GM12878 (cell line): ENCODE measurements at regions not wholly inside any gene's neighbourhood (a gene's known extent, or its start where the extent isn't known, plus 50 kb on each side); places are given as distances from the start of the nearest gene placed in this dataset.

Source experiments
- ATAC-seq: fragments of 200-7000 bp; cut with Tn5 transposase; 3 replicates; pipeline ENCODE4 v1.9.1; 2020; ENCODE audit warnings: mild to moderate bottlenecking, moderate library complexity
- BruUV-seq: library from RNA; stranded (reverse); fragments of 400-500 nt; replicated peaks from 2 replicates; lab custom pipeline; 2021; lab: Mats Ljungman, UMichigan
- CTCF ChIA-PET: fragments of 300-600 bp; sonication (Branson Sonifier 250); formaldehyde crosslinking; extraction: SDS; loops from one replicate; lab custom pipeline; 2021; ENCODE audit warnings: inconsistent platforms; lab: Yijun Ruan, JAX
- POLR2A ChIA-PET: fragments of 350-600 bp; formaldehyde crosslinking; extraction: SDS; loops from one replicate; lab custom pipeline; 2021; ENCODE audit warnings: inconsistent platforms; lab: Charles Lee
- RAD21 ChIA-PET: fragments of 300-600 bp; sonication (Branson Sonifier 250); formaldehyde crosslinking; loops from one replicate; lab custom pipeline; 2023; ENCODE audit warnings: antibody characterized with exemption; ENCODE audit not compliant: unreplicated experiment; lab: Charles Lee
- SMC1A ChIA-PET: fragments of 300-600 bp; sonication (Branson Sonifier 250); formaldehyde crosslinking; loops from one replicate; lab custom pipeline; 2023; ENCODE audit not compliant: unreplicated experiment, uncharacterized antibody; lab: Charles Lee
- DNase-seq: peaks from one replicate; pipeline ENCODE4 v3.0.0-alpha.2; 2011; ENCODE audit warnings: low read depth, low spot score
- FAIRE-seq: peaks from 3 replicates; lab custom pipeline; 2011; peaks lifted over from hg19 to GRCh38; lab: Jason Lieb, UNC
- H2AFZ ChIP-seq: 2 replicates; pipeline ENCODE4 v1.6.0; 2011; ENCODE audit warnings: low read depth, low read length, control low read depth; ENCODE audit not compliant: control insufficient read depth
- H3K27ac ChIP-seq: 2 replicates; pipeline ENCODE4 v1.5.1; 2011; ENCODE audit warnings: control low read depth; ENCODE audit not compliant: control insufficient read depth, insufficient read depth
- H3K27me3 ChIP-seq, 2 experiments: replicated peaks in 1 of 2; 2 replicates each; pipeline versions ENCODE4 v1.6.0 to v1.6.1; 2011; ENCODE audit warnings: low read length in 1 of 2; ENCODE audit not compliant: control insufficient read depth in 2 of 2, insufficient read depth in 2 of 2
- H3K36me3 ChIP-seq, 2 experiments: 2 replicates each; pipeline ENCODE4 v1.5.1; 2011; ENCODE audit warnings: low read length in 1 of 2; ENCODE audit not compliant: control insufficient read depth in 2 of 2, insufficient read depth in 2 of 2
- H3K4me1 ChIP-seq: 2 replicates; pipeline ENCODE4 v1.6.1; 2011; ENCODE audit warnings: mild to moderate bottlenecking, low read length, moderate library complexity, mixed read lengths; ENCODE audit not compliant: control insufficient read depth, insufficient read depth
- H3K4me2 ChIP-seq: 2 replicates; pipeline ENCODE4 v1.6.0; 2011; ENCODE audit warnings: control low read depth; ENCODE audit not compliant: control insufficient read depth, insufficient read depth
- H3K4me3 ChIP-seq: fragments of 200-600 bp; sonication (generic); 2 replicates; pipeline ENCODE4 v1.5.1; 2016
- H3K79me2 ChIP-seq: 2 replicates; pipeline ENCODE4 v1.6.0; 2011; ENCODE audit warnings: low read length; ENCODE audit not compliant: control insufficient read depth, insufficient read depth
- H3K9ac ChIP-seq: 2 replicates; pipeline ENCODE4 v1.8.0; 2011; ENCODE audit warnings: low read length, control low read depth, mixed read lengths; ENCODE audit not compliant: control insufficient read depth, insufficient read depth
- H3K9me3 ChIP-seq: replicated peaks from 3 replicates; pipeline ENCODE4 v1.5.1; 2011; ENCODE audit warnings: mild to moderate bottlenecking, low read length; ENCODE audit not compliant: control insufficient read depth, insufficient read depth
- H4K20me1 ChIP-seq: 2 replicates; pipeline ENCODE4 v1.6.0; 2011; ENCODE audit not compliant: control insufficient read depth, insufficient read depth
- BRCA1 ChIP-seq: IDR thresholded peaks from 2 replicates; pipeline ENCODE4 v1.6.1; 2011; ENCODE audit warnings: low read depth, low read length, improper control_type of control experiment
- CREB1 ChIP-seq: IDR thresholded peaks from 2 replicates; pipeline ENCODE4 v1.6.1; 2012; ENCODE audit warnings: low read depth, mild to moderate bottlenecking, inconsistent platforms
- E2F4 ChIP-seq: IDR thresholded peaks from 2 replicates; pipeline ENCODE4 v1.6.1; 2012; ENCODE audit warnings: low read depth, low read length, improper control_type of control experiment
- EGR1 ChIP-seq, 2 experiments: IDR thresholded peaks; 1 replicate in 1 of 2; 2 replicates in 1 of 2; pipeline ENCODE4 v1.6.1; 2011 to 2012; ENCODE audit warnings: low read depth in 2 of 2, low read length in 2 of 2, borderline replicate concordance in 1 of 2, mild to moderate bottlenecking in 1 of 2, moderate library complexity in 1 of 2
- FOXK2 ChIP-seq: fragments of 450-650 bp; IDR thresholded peaks from 2 replicates; pipeline ENCODE4 v1.6.1; 2017; ENCODE audit warnings: mild to moderate bottlenecking, moderate library complexity
- FOXM1 ChIP-seq: IDR thresholded peaks from 2 replicates; pipeline ENCODE4 v1.6.1; 2012; ENCODE audit warnings: low read depth, mild to moderate bottlenecking, inconsistent platforms, low read length, moderate library complexity
- JUNB ChIP-seq: IDR thresholded peaks from 2 replicates; pipeline ENCODE4 v1.6.1; 2016; ENCODE audit warnings: antibody characterized with exemption, mild to moderate bottlenecking
- NR2C2 ChIP-seq: IDR thresholded peaks from 2 replicates; pipeline ENCODE4 v1.6.1; 2011; ENCODE audit warnings: borderline replicate concordance, low read depth; ENCODE audit not compliant: control insufficient read depth, insufficient read length
- NR2F1 ChIP-seq: fragments of 450-650 bp; conservative IDR thresholded peaks from 2 replicates; pipeline ENCODE4 v1.6.1; 2017; ENCODE audit warnings: mild to moderate bottlenecking
- PKNOX1 ChIP-seq: fragments of 450-650 bp; IDR thresholded peaks from 2 replicates; pipeline ENCODE4 v1.6.1; 2016; ENCODE audit warnings: mild to moderate bottlenecking
- STAT1 ChIP-seq: fragments of 450-650 bp; conservative IDR thresholded peaks from 2 replicates; pipeline ENCODE4 v1.6.1; 2014; ENCODE audit warnings: antibody characterized with exemption, mild to moderate bottlenecking
- ZBTB40 ChIP-seq: fragments of 450-650 bp; IDR thresholded peaks from 2 replicates; pipeline ENCODE4 v1.6.1; 2016; ENCODE audit warnings: mild to moderate bottlenecking, moderate library complexity, borderline replicate concordance
- WGBS: methylation state at CpG from one replicate; pipeline ENCODE4 v1.1.6; 2016; ENCODE audit warnings: low lambda C conversion rate; ENCODE audit not compliant: insufficient replicate concordance, insufficient coverage; ENCODE audit errors: missing lambda C conversion rate; 5-methylcytosine and 5-hydroxymethylcytosine counted together
- in situ Hi-C: fragments of 300-500 bp; cut with MboI; formaldehyde crosslinking; loops from 9 replicates; pipeline ENCODE4 v1.14.3; 2018; ENCODE audit warnings: mixed read lengths
- intact Hi-C: fragments of 100-400 bp; cut with micrococcal nuclease; formaldehyde crosslinking; loops from one replicate; pipeline ENCODE4 v1.14.2; 2022; ENCODE audit not compliant: unreplicated experiment

- FAIRE-seq (no peak), ATAC-seq (no peak)
- CTCF ChIA-PET, result no interaction called here
These were observed 54.2 kb upstream of the IRX4 start for GRCh38 chr5:1936901-1937300.

GRCh38 chr5:1936413-1936812, 53.7 kb upstream of the IRX4 start:
- Histone ChIP-seq H3K36me3 (no peaks in the 10 kb centered on the region), H3K27ac (no peak overlapping the region), H3K4me1 (no peaks in the 10 kb centered on the region), H3K9ac (no peak overlapping the region), H3K9me3 (no peaks in the 10 kb centered on the region), H2AFZ (no peak overlapping the region), H3K4me3 (no peak overlapping the region), H3K79me2 (no peaks in the 10 kb centered on the region), H3K4me2 (no peak overlapping the region), H4K20me1 (no peaks in the 10 kb centered on the region), H3K27me3 (peaks cover 0 to 2% of the 10 kb centered on the region in 2 experiments; a peak in 2 of 4 replicates)
- 11% methylated on average over 4 of the region's 4 CpGs for WGBS
- DNase-seq (no peak), ATAC-seq (no peak), FAIRE-seq (no peak)
- intact Hi-C loops (no loop called here), in situ Hi-C loops (no loop called here)
- CTCF ChIA-PET, result no interaction called here
- RAD21 ChIA-PET, result no interaction called here
- POLR2A ChIA-PET, result no interaction called here
- no TSS peak for BruUV-seq
- SMC1A ChIA-PET, result no interaction called here
- TF ChIP-seq E2F4 (no peak), NR2F1 (no peak), STAT1 (no peak), FOXM1 (no peak), EGR1 (IDR thresholded peaks at IDR 0.05; ENCODE audit: borderline replicate concordance in 1 of 2, low read depth in 2 of 2, low read length in 2 of 2) (no peak), NR2C2 (no peak), CREB1 (no peak), ZBTB40 (no peak)

More at GRCh38 chr5:1936901-1937300, 54.2 kb upstream of the IRX4 start:
- TF ChIP-seq PKNOX1 (no peak), NR2C2 (no peak), JUNB (no peak), BRCA1 (no peak), FOXK2 (no peak)
- Histone ChIP-seq H3K9me3 (no peaks in the 10 kb centered on the region), H3K79me2 (no peaks in the 10 kb centered on the region), H3K36me3 (no peaks in the 10 kb centered on the region), H3K4me2 (no peak overlapping the region), H2AFZ (no peak overlapping the region), H3K4me3 (no peak overlapping the region), H3K9ac (no peak overlapping the region), H3K4me1 (no peaks in the 10 kb centered on the region), H4K20me1 (no peaks in the 10 kb centered on the region), H3K27ac (no peak overlapping the region), H3K27me3 (no peaks in the 10 kb centered on the region; a peak in 1 of 4 replicates)
- SMC1A ChIA-PET, result interaction anchor here (0.5 kb wide), 1 partner anchor 19 kb away, joined by 3 read pairs; no protein-coding TSS in a partner anchor
- in situ Hi-C loops, result no loop called here
- WGBS, result 33% methylated on average over 5 of the region's 5 CpGs
- no TSS peak for BruUV-seq
- no peak for DNase-seq
- POLR2A ChIA-PET, result no interaction called here
- intact Hi-C loops, result no loop called here
- RAD21 ChIA-PET, result no interaction called here
